NK-92 treated with Interleukin-12 subunit alpha and Interleukin-12 subunit beta, amount 100 ng/mL, for 24 hours (cell line): ENCODE measurements at regions not wholly inside any gene's neighbourhood (a gene's known extent, or its start where the extent isn't known, plus 50 kb on each side); places are given as distances from the start of the nearest gene placed in this dataset.

ENCODE experiments used
- DNase-seq: peaks from one replicate; lab custom pipeline; 2025; lab: John Stamatoyannopoulos, UW

- DNase-seq, result no peak
These were observed 80.8 kb upstream of the HNRNPU start for GRCh38 chr1:244945109-244945671.

DNA sequence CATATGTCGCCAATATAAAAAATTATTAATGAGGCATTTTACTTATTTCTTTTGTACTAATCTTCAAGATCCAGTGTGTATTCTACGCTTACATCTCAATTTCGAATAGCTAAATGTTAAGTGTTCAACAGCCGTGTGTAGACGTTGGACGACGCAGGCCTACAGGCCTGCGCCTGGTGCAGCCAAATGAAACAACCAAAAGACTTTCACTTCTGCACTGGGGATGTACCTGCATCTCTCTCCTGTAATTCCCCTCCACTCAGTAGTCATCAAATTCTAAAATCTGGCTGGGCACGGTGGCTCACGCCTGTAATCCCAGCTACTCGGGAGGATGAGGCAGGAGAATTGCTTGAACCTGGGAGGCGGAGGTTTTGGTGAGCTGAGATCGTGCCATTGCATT lies 76.8 kb upstream of the HNRNPU start:
- DNase-seq, result no peak

GRCh38 chr1:244937099-244937498 lies 72.8 kb upstream of the HNRNPU start:
- no peak for DNase-seq

DNA sequence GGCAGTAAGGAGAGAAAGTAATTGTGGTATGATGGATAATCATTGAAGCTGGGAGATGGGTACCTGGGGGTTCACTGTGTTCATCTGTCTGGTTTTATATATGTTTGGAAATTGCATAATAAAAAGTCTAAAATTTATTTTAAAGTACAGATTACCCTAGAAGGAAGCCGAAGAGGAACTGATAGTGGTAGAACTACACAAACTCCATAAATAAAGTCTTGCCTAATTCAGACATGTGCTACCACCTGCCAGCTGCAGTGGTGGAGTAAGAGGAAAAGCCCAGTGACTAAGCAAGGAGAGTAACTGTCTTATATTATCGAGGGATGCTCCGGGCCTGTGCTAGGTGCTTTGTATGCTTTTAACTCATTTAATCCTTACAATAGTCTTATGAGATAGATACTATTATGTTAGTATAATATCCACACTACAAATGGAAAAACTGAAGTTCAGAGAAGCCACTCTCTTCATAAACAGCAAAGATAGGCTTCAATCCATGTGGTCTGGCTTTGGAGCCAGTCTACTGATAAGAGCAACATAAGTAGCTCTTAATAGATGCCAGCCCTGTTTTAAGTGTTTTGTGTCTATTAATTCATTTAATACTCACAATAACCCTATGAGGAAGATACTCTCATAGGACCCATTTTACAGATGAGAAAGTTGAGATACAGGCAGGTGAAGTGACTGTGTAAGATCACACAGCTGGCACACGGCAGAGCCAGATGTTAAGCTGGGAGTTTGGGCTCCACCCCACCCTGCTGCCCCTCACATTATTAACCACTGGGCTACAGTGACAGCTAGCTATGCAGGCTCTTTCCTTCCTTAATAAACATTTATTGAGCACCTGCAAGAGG lies 56.8 kb upstream of the HNRNPU start:
- no peak for DNase-seq

GRCh38 chr1:244919320-244920282 lies 55.3 kb upstream of the HNRNPU start:
- DNase-seq, result no peak

- no peak for DNase-seq
These were observed 54.3 kb upstream of the HNRNPU start for GRCh38 chr1:244918421-244919319.

GRCh38 chr1:244917073-244917670 lies 52.8 kb upstream of the HNRNPU start:
- DNase-seq, result no peak

DNA sequence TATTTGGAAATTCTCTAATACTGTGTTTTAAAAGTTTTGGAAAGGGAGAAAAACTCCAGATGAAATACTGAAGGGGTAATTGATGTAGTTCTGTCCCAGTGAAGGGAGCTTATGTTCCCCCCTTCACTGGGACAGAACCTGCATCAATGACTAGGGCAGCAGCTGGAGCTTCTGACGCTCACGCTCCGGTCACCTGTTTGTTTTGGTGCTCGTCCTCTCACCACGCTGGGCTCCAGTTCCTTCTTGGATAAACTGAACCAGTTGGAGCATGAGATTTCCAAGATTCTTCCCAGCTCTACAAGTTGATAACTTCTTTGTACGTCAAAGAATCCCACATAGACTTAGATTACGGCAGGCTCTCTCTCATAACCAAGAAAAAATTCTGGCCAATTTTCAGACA lies 51.4 kb upstream of the HNRNPU start:
- DNase-seq, result no peak

DNA sequence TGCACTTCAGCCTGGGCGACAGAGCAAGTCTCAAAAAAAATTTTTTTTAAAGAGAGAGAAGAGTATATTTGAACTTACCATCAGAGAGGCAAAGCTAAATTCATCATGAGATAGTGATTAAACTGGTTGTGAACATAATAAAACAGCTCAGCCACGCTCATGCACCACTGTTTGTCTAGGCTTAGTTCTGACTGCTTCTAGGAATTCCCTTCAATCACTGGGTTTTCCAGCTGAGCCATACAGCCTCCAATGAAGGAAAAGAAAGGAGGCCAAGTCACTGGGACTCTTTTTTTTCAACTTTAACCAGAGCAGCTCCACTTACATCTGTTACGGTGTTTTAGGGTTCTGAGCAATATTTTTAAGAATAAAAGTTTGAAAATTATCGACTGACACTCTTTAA lies 50.4 kb upstream of the HNRNPU start:
- no peak for DNase-seq
